Peyer's patch (tissue), 4 donors: ENCODE measurements at regions not wholly inside any gene's neighbourhood (a gene's known extent, or its start where the extent isn't known, plus 50 kb on each side); places are given as distances from the start of the nearest gene placed in this dataset.
A peak's percentile ranks its signal among the peaks of the same experiment; 100 is the strongest.

Experiments used
- DNase-seq, 3 donors: peaks; one replicate each; pipeline ENCODE4 v3.0.0-alpha.2; 2017 to 2019
- H3K27ac ChIP-seq, 4 donors: fragments of 200-600 bp; sonication (generic); one replicate each; pipeline ENCODE4 v1.5.1; 2016 to 2019
- H3K27me3 ChIP-seq, 2 donors: fragments of 200-600 bp; sonication (generic); one replicate each; pipeline ENCODE4 v1.5.1; 2019
- H3K36me3 ChIP-seq, 3 donors: fragments of 200-600 bp; sonication (generic); one replicate each; pipeline ENCODE4 v1.5.1; 2016 to 2019
- H3K4me1 ChIP-seq, 4 donors: fragments of 200-600 bp; sonication (generic); one replicate each; pipeline ENCODE4 v1.5.1; 2016 to 2019
- H3K4me3 ChIP-seq, 4 donors: fragments of 200-600 bp; sonication (generic); 1 replicate in 3 of 4; 2 replicates in 1 of 4; pipeline ENCODE4 v1.5.1; 2016 to 2019; ENCODE audit warnings: mild to moderate bottlenecking in 1 of 4
- H3K9me3 ChIP-seq, 4 donors: fragments of 200-600 bp; sonication (generic); one replicate each; pipeline ENCODE4 v1.5.1; 2016 to 2019; ENCODE audit warnings: mild to moderate bottlenecking in 1 of 4
- CTCF ChIP-seq, 6 experiments: fragments of 450-650 bp in 4 of 6; fragments of 200-600 bp in 2 of 6; sonication (generic) in 1 of 6; IDR thresholded peaks; one replicate each; pipeline ENCODE4 v1.5.1; 2017 to 2019; ENCODE audit warnings: antibody characterized with exemption in 6 of 6, mild to moderate bottlenecking in 3 of 6, moderate library complexity in 1 of 6
- POLR2A ChIP-seq, 2 donors: fragments of 450-650 bp; IDR thresholded peaks; one replicate each; pipeline ENCODE4 v1.5.1; 2017; ENCODE audit warnings: antibody characterized with exemption in 2 of 2, mild to moderate bottlenecking in 2 of 2, moderate library complexity in 2 of 2

GRCh38 chr21:24112020-24112419 lies 1495.3 kb downstream of the MRPL39 start:
- no peak for DNase-seq
- Histone ChIP-seq H3K4me3 (no peak overlapping the region), H3K27ac (no peak overlapping the region), H3K36me3 (no peaks in the 10 kb centered on the region), H3K9me3 (no peaks in the 10 kb centered on the region), H3K4me1 (no peaks in the 10 kb centered on the region), H3K27me3 (no peaks in the 10 kb centered on the region)
- TF ChIP-seq POLR2A (IDR thresholded peaks at IDR 0.05) (no peak), CTCF (IDR thresholded peaks at IDR 0.05) (no peak)

GRCh38 chr21:24110846-24111245 lies 1496.4 kb downstream of the MRPL39 start:
- H3K36me3 ChIP-seq = no peaks in the 10 kb centered on the region
- H3K27me3 ChIP-seq = no peaks in the 10 kb centered on the region
- no peak overlapping the region for H3K4me3 ChIP-seq
- TF ChIP-seq CTCF (IDR thresholded peaks at IDR 0.05) = no peak
- no peak for TF ChIP-seq POLR2A (IDR thresholded peaks at IDR 0.05)
- no peaks in the 10 kb centered on the region for H3K4me1 ChIP-seq
- no peaks in the 10 kb centered on the region for H3K9me3 ChIP-seq
- no peak for DNase-seq
- H3K27ac ChIP-seq = no peak overlapping the region

- DNase-seq = no peak
- Histone ChIP-seq H3K27me3 (no peaks in the 10 kb centered on the region), H3K4me1 (no peaks in the 10 kb centered on the region), H3K9me3 (no peaks in the 10 kb centered on the region), H3K4me3 (no peak overlapping the region), H3K27ac (no peak overlapping the region), H3K36me3 (no peaks in the 10 kb centered on the region)
- TF ChIP-seq POLR2A (IDR thresholded peaks at IDR 0.05) = no peak
- no peak for TF ChIP-seq CTCF (IDR thresholded peaks at IDR 0.05)
These were observed 1510.1 kb downstream of the MRPL39 start for GRCh38 chr21:24097181-24097580.

GRCh38 chr21:24096651-24097050 lies 1510.6 kb downstream of the MRPL39 start:
- Histone ChIP-seq H3K27me3 (no peaks in the 10 kb centered on the region), H3K4me1 (no peaks in the 10 kb centered on the region), H3K4me3 (no peak overlapping the region), H3K36me3 (no peaks in the 10 kb centered on the region), H3K27ac (no peak overlapping the region), H3K9me3 (no peaks in the 10 kb centered on the region)
- TF ChIP-seq POLR2A (IDR thresholded peaks at IDR 0.05) (no peak), CTCF (IDR thresholded peaks at IDR 0.05) (no peak)
- DNase-seq = no peak

GRCh38 chr21:24093032-24093431 lies 1514.2 kb downstream of the MRPL39 start:
- H3K4me1 ChIP-seq = no peaks in the 10 kb centered on the region
- TF ChIP-seq CTCF (IDR thresholded peaks at IDR 0.05) (no peak), POLR2A (IDR thresholded peaks at IDR 0.05) (no peak)
- no peak for DNase-seq
- no peak overlapping the region for H3K27ac ChIP-seq
- no peaks in the 10 kb centered on the region for H3K9me3 ChIP-seq
- H3K36me3 ChIP-seq = no peaks in the 10 kb centered on the region
- no peaks in the 10 kb centered on the region for H3K27me3 ChIP-seq
- no peak overlapping the region for H3K4me3 ChIP-seq

- TF ChIP-seq CTCF (IDR thresholded peaks at IDR 0.05) = peak in 1 of 6 experiments; percentile 6
- TF ChIP-seq POLR2A (IDR thresholded peaks at IDR 0.05) = no peak
- H3K4me1 ChIP-seq = no peaks in the 10 kb centered on the region
- H3K27ac ChIP-seq = no peak overlapping the region
- peaks cover 0 to 4% (median 0%) of the 10 kb centered on the region in 4 donors for H3K9me3 ChIP-seq
- no peak for DNase-seq
- H3K4me3 ChIP-seq = no peak overlapping the region
- H3K27me3 ChIP-seq = no peaks in the 10 kb centered on the region
- H3K36me3 ChIP-seq = no peaks in the 10 kb centered on the region
These were observed 1531.1 kb downstream of the MRPL39 start for GRCh38 chr21:24076179-24076578.
